Testis (tissue), 2 donors: ENCODE measurements at regions not wholly inside any gene's neighbourhood (a gene's known extent, or its start where the extent isn't known, plus 50 kb on each side); places are given as distances from the start of the nearest gene placed in this dataset.

Source experiments
- CTCF ChIP-seq, 3 experiments: fragments of 450-650 bp in 2 of 3; fragments of 200-600 bp in 1 of 3; sonication (generic) in 1 of 3; IDR thresholded peaks; one replicate each; pipeline ENCODE4 v1.5.1; 2016 to 2019; ENCODE audit warnings: antibody characterized with exemption in 3 of 3, mild to moderate bottlenecking in 2 of 3, moderate library complexity in 1 of 3
- POLR2A ChIP-seq: fragments of 450-650 bp; IDR thresholded peaks from one replicate; pipeline ENCODE4 v1.6.1; 2017; ENCODE audit warnings: antibody characterized with exemption, mild to moderate bottlenecking, moderate library complexity

- TF ChIP-seq CTCF (IDR thresholded peaks at IDR 0.05) (no peak), POLR2A (no peak)
These were observed 211.4 kb downstream of the SEC23IP start for GRCh38 chr10:120103738-120104560.
